GM21526 (cell line): ENCODE measurements at regions not wholly inside any gene's neighbourhood (a gene's known extent, or its start where the extent isn't known, plus 50 kb on each side); places are given as distances from the start of the nearest gene placed in this dataset.
"Not testable (repeated sequence)": the region's sequence is repeated elsewhere in the genome, so short reads cannot be mapped to it uniquely, and the experiment has no call there.

Source experiments
- ATAC-seq: cut with Tn5 transposase; IDR thresholded peaks from one replicate; pipeline ENCODE4 v1.9.1; 2021; ENCODE audit warnings: moderate library complexity; ENCODE audit not compliant: unreplicated experiment, low FRiP score

DNA sequence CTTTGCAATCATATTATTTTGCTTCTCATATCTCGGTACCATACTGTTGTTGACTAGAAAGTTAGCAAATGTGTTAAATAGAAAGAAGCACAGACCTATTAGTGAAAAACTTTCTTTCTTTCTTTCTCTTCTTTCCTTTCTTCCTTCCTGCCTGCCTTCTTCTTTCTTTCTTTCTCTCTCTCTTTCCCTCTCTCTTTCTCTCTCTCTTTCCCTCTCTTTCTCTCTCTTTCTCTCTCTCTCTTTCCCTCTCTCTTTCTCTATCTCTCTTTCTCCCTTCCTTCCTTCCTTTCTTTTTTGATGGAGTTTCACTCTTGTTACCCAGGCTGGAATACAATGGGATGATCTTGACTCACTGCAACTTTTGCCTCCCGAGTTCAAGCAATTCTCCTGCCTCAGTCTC lies 1160.6 kb downstream of the GATA3 start:
- no peak for ATAC-seq

DNA sequence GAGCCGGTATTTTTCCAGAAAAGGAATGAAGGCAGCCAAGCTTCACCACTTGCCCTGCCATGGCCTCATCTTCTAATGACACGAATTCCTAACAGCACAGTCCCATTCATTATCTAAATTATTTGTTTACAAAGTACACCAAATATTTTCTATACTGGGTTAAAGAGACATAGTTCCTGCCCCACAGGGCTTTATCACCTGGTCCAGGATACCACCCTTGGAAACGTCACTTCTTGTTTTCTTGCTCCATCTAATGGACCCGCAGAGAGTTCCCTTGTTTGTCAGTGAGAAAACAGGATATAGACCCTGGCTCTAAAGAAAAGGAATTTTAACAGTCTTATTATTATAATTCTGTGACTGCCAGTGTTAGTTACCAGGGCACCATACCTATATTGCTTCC lies 1165.4 kb downstream of the GATA3 start:
- no peak for ATAC-seq

DNA sequence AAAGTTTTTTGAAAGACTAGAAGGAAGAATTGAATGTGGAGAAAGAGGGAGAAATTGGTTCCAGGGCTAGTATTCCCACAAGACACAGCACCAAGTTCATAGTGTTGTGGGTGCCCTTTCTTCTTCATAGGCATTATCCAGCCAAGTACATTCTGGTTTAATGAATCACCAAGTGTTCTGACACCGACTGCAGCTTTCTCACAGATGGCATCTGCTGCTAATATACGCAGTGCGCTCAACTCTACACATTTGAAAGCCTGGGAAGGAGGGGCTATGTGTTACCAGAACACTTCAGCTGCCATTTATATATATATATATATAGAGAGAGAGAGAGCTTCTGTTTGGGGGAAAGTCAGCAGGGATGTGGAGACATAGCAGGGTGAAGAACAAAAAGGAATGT lies 1168.4 kb downstream of the GATA3 start:
- ATAC-seq: no peak

DNA sequence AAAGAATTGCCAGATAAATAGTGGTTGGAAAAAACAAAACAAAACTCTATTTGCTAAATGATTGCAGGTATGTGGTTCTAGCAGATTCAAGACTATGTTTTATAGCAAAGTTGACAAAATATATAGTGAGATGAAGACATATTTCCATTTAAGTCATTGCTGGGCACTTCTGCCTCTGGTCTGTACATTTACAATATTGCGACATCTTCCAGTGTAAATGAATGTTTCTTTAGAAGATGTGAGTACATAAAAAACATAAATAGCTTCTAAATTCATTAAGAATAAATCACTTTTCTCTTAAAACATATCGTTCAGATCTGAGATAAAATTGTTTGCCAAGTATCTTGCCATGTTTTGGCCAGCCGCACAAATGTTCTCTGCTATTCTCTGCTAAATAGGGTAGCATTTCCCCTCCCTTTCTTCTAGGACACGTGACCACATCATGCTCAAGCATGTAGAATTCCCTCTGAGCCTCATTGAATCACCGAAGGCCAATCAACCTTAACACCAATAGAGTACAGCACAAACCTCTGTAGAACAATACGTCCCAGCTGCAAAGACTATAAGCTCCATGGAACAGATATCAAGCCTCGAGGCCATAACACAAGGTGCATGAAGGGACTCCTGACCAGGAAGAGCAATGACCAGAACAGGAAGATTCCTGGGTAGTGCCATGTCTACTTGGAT lies 1173.3 kb downstream of the GATA3 start:
- ATAC-seq: no peak

DNA sequence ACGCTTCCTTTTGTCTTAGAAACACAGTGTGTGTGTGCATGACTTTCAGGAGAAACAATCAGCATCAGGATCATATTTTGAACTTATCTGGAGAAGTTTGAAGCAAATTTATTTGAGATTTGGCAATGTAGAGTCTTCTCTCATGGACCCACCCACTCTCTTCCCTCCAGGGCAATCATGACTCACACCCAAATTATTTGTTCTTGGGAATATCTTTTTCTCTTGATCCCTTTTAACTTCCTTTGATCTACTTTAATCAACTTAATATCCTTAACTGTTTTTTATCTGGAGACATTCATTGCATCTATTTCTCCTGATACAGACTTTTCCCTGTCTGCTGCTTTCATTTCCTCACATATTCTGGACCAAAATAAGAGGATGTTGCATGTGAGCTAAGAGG lies 1174.3 kb downstream of the GATA3 start:
- no peak for ATAC-seq

GRCh38 chr10:9229702-9230244 lies 1175.3 kb downstream of the GATA3 start:
- no peak for ATAC-seq

GRCh38 chr10:9230625-9231024 lies 1176.1 kb downstream of the GATA3 start:
- ATAC-seq: no peak

DNA sequence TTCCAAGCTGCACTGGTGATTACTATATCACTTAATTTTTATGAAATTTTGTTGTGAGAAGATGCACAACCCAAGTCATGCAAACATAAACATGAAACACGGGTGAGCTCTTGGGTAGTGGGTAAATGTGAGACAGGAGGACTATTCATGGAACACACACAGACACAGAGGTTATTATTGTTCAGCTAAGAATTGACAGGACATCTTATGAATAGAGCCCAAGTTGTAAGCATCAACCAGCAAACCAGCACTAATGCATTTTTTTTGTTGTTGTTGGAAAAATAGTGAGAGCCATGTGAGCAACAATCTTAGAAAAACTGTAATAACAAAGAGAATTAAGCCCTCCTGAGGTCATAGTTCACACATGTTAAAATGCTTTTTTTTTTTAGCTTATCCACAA lies 1179.7 kb downstream of the GATA3 start:
- ATAC-seq: no peak

GRCh38 chr10:9238041-9238440 lies 1183.6 kb downstream of the GATA3 start:
- ATAC-seq: no peak

GRCh38 chr10:9239298-9239697 lies 1184.8 kb downstream of the GATA3 start:
- no peak for ATAC-seq

- ATAC-seq: no peak
Measured at GRCh38 chr10:9243941-9244411, 1189.5 kb downstream of the GATA3 start.

DNA sequence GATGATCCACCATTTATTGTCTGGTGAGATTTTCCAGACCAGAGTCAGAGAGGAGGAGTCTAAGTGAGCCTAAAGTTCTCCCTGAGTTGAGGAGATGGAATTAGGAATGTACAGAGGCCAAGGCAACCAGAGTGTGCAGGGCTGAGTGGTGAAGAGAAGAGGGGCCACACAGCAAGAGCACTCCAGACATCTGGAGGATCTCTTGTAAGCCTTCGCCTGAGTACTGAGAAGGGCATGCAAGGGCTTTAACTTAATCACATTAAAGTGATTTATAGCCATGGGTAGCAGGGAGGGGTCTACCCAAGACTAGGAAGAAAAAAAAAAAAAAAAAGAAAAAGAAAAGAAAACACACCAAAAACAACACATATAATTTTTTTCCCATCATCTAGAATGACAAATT lies 1190.4 kb downstream of the GATA3 start:
- no peak for ATAC-seq

DNA sequence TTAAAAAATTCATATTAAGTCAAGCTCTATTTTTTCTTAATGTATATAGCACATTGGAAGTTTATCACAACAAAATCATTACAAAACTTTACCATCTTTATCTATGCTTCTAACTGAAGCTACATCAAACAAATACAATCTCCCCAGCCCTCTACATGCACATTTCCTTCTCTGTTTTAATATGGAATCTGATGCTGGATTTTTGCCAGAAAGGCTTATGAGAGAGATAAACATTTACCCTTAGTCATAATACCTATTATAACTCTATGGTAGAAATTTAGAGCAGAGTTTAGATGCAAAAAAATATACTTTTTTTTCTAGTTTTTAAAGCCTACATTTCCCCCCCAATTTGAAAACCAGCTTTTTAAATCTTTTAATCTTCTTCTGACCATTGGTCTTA lies 1198.6 kb downstream of the GATA3 start:
- ATAC-seq: no peak

- no peak for ATAC-seq
Measured at GRCh38 chr10:9254353-9254752, 1199.9 kb downstream of the GATA3 start.

- no peak for ATAC-seq
Measured at GRCh38 chr10:9260690-9261089, 1206.2 kb downstream of the GATA3 start.

DNA sequence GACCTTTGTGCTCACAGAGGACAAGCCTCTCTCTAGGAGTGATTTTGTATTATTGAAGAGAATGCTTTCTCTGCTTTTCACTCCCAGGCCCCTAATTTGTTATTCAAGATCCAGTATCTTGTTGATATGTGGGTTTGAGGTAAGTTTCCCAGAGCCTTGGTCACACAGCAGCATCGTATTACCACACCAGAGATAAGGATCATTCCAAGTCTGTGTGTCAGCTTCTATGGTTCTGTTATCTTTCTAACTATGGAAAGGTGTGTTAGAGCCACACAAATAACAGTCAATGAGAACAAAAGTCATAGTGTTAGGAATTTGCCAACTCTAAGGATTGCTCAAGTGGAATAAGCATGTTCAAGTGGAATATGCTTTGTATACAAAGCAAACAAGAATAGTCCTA lies 1208.3 kb downstream of the GATA3 start:
- no peak for ATAC-seq

GRCh38 chr10:9268176-9268575 lies 1213.7 kb downstream of the GATA3 start:
- ATAC-seq: no peak

- not testable (repeated sequence) for ATAC-seq
Measured at GRCh38 chr10:9273126-9273833, 1218.8 kb downstream of the GATA3 start.

GRCh38 chr10:9274206-9274755 lies 1219.8 kb downstream of the GATA3 start:
- ATAC-seq: no peak

GRCh38 chr10:9275861-9276260 lies 1221.4 kb downstream of the GATA3 start:
- ATAC-seq: no peak

GRCh38 chr10:9285690-9286089 lies 1231.2 kb downstream of the GATA3 start:
- ATAC-seq: no peak

DNA sequence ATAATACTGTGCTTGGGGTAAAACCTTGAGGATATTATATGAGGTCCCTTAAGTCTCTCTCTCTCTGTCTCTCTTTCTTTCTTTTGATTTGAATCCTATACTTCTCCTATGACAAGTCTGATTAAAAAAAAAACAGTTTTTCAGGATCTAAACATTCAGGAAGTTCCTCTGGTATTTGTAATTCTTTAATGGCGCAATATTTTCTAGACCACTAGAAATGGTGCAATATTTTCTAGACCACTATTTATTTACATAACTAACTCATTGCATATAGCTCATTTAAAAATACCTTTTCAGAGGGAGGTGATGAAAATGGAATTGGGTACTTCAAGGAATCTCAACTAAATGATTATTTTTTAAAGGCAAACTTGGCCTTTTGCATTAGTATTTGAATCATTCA lies 1235.3 kb downstream of the GATA3 start:
- ATAC-seq: no peak
